ENCODE measurements at regions not wholly inside any gene's neighbourhood (a gene's known extent, or its start where the extent isn't known, plus 50 kb on each side); places are given as distances from the start of the nearest gene placed in this dataset.
"Not testable (repeated sequence)": the region's sequence is repeated elsewhere in the genome, so short reads cannot be mapped to it uniquely, and the experiment has no call there.

- no peak for DNase-seq
Measured at GRCh38 chr19:31531326-31531725, 182.1 kb upstream of the TSHZ3 start.

- DNase-seq = no peak
Measured at GRCh38 chr19:31532034-31532433, 182.8 kb upstream of the TSHZ3 start.

- DNase-seq = no peak
Measured at GRCh38 chr19:31533114-31533513, 183.9 kb upstream of the TSHZ3 start.

- no peak for DNase-seq
Measured at GRCh38 chr19:31534231-31534630, 185.0 kb upstream of the TSHZ3 start.

GRCh38 chr19:31534786-31535657 lies 185.8 kb upstream of the TSHZ3 start:
- DNase-seq = no peak

- DNase-seq = no peak
Measured at GRCh38 chr19:31535691-31536460, 186.6 kb upstream of the TSHZ3 start.

GRCh38 chr19:31537136-31537535 lies 187.9 kb upstream of the TSHZ3 start:
- no peak for DNase-seq

GRCh38 chr19:31537902-31538301 lies 188.7 kb upstream of the TSHZ3 start:
- DNase-seq = not testable (repeated sequence)

- no peak for DNase-seq
Measured at GRCh38 chr19:31538879-31539278, 189.6 kb upstream of the TSHZ3 start.

GRCh38 chr19:31539386-31539785 lies 190.2 kb upstream of the TSHZ3 start:
- no peak for DNase-seq

GRCh38 chr19:31541396-31541795 lies 192.2 kb upstream of the TSHZ3 start:
- no peak for DNase-seq

- DNase-seq = no peak
Measured at GRCh38 chr19:31543456-31543855, 194.2 kb upstream of the TSHZ3 start.

GRCh38 chr19:31545777-31546176 lies 196.5 kb upstream of the TSHZ3 start:
- DNase-seq = no peak

- no peak for DNase-seq
Measured at GRCh38 chr19:31546205-31546960, 197.1 kb upstream of the TSHZ3 start.

- peak; percentile 5 for DNase-seq
Measured at GRCh38 chr19:31548941-31549340, 199.7 kb upstream of the TSHZ3 start.

- DNase-seq = no peak
Measured at GRCh38 chr19:31553112-31553845, 204.0 kb upstream of the TSHZ3 start.

- no peak for DNase-seq
Measured at GRCh38 chr19:31553846-31554215, 204.6 kb upstream of the TSHZ3 start.

- no peak for DNase-seq
Measured at GRCh38 chr19:31554360-31554759, 205.1 kb upstream of the TSHZ3 start.

- no peak for DNase-seq
Measured at GRCh38 chr19:31555634-31556215, 206.5 kb upstream of the TSHZ3 start.

- no peak for DNase-seq
Measured at GRCh38 chr19:31559494-31559893, 210.3 kb upstream of the TSHZ3 start.

- no peak for DNase-seq
Measured at GRCh38 chr19:31560086-31561060, 211.1 kb upstream of the TSHZ3 start.

Measured in suppressor macrophage treated with lipopolysaccharide for 4 hours (primary cell).